ENCODE measurements at regions not wholly inside any gene's neighbourhood (a gene's known extent, or its start where the extent isn't known, plus 50 kb on each side); places are given as distances from the start of the nearest gene placed in this dataset.

DNA sequence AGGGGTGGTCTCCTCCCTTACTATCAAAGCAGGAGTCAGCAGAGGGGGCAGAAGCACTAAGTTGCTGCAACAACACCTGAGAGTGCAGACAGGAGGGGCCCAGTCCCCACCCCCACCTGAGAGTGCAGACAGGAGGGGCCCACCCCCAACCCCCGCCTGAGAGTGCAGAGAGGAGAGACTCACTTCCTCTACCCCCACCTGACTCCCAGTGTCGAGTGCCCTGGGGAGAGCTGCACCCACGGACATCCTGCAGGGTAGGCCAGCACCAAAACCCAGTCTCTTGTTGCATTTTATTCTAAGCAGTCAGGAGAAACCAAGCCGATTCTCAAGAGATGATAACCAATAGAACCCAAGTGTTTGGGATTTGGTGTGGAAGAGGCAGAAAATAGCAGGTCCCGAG, 78.4 kb downstream of the NAPG start:
- TF ChIP-seq, protein P1, sequence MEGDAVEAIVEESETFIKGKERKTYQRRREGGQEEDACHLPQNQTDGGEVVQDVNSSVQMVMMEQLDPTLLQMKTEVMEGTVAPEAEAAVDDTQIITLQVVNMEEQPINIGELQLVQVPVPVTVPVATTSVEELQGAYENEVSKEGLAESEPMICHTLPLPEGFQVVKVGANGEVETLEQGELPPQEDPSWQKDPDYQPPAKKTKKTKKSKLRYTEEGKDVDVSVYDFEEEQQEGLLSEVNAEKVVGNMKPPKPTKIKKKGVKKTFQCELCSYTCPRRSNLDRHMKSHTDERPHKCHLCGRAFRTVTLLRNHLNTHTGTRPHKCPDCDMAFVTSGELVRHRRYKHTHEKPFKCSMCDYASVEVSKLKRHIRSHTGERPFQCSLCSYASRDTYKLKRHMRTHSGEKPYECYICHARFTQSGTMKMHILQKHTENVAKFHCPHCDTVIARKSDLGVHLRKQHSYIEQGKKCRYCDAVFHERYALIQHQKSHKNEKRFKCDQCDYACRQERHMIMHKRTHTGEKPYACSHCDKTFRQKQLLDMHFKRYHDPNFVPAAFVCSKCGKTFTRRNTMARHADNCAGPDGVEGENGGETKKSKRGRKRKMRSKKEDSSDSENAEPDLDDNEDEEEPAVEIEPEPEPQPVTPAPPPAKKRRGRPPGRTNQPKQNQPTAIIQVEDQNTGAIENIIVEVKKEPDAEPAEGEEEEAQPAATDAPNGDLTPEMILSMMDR (conservative IDR thresholded peaks at IDR 0.05; ENCODE audit: low read depth, low read length): no peak
- TF ChIP-seq EZH2 (IDR thresholded peaks at IDR 0.05; ENCODE audit: low read length, unreplicated experiment): no peak
